ENCODE measurements at regions not wholly inside any gene's neighbourhood (a gene's known extent, or its start where the extent isn't known, plus 50 kb on each side); places are given as distances from the start of the nearest gene placed in this dataset.
"Not testable (repeated sequence)": the region's sequence is repeated elsewhere in the genome, so short reads cannot be mapped to it uniquely, and the experiment has no call there.

- FAIRE-seq; H3K14ac ChIP-seq (ENCODE audit: insufficient read length); H3K56ac ChIP-seq (replicated peaks; ENCODE audit: insufficient read length, low read depth, low read length); H3K18ac ChIP-seq (ENCODE audit: extremely low read depth, low read length); H2AFZ ChIP-seq (ENCODE audit: low read length); H3K4me1 ChIP-seq (replicated peaks in 1 of 4; ENCODE audit: control insufficient read depth in 3 of 4, insufficient read depth in 4 of 4, low read length in 3 of 4); H2BK12ac ChIP-seq (ENCODE audit: low read depth, low read length); H4K20me1 ChIP-seq (replicated peaks in 1 of 2; ENCODE audit: control insufficient read depth in 1 of 2, insufficient read depth in 2 of 2, low read length in 2 of 2); H3K79me1 ChIP-seq (ENCODE audit: low read depth, low read length); H2BK5ac ChIP-seq (ENCODE audit: low read depth, low read length); H2AK5ac ChIP-seq (ENCODE audit: low read depth, low read length); H3K27me3 ChIP-seq (replicated peaks in 1 of 4; ENCODE audit: control insufficient read depth in 3 of 4, extremely low read depth in 1 of 4, insufficient read depth in 3 of 4, low read length in 3 of 4); H2BK20ac ChIP-seq (ENCODE audit: low read length); H3K23ac ChIP-seq (ENCODE audit: insufficient read length); H4K5ac ChIP-seq (ENCODE audit: insufficient read length, low read depth, low read length); H3K36me3 ChIP-seq (ENCODE audit: control insufficient read depth in 2 of 4, insufficient read depth in 4 of 4, low read length in 3 of 4); H2BK120ac ChIP-seq (replicated peaks; ENCODE audit: low read depth, low read length); H4K91ac ChIP-seq (replicated peaks; ENCODE audit: insufficient read length, low read length); H3K9me3 ChIP-seq (ENCODE audit: insufficient read depth in 2 of 2, low read depth in 1 of 2, low read length in 1 of 2); H4K8ac ChIP-seq (ENCODE audit: extremely low read depth, insufficient read depth, low read length); H3K23me2 ChIP-seq (ENCODE audit: low read depth, low read length); H3K27ac ChIP-seq (ENCODE audit: low read depth, low read length); H2BK15ac ChIP-seq (ENCODE audit: low read length); CTCF ChIA-PET (ENCODE audit: partially characterized antibody); H3K4ac ChIP-seq (replicated peaks; ENCODE audit: insufficient read length, low read depth, low read length): not testable (repeated sequence)
- DNase-seq (ENCODE audit: low read depth in 1 of 2, low spot score in 2 of 2), result peak in 1 of 2 experiments; percentile 83
- Histone ChIP-seq H3K4me3 (ENCODE audit: extremely low read depth in 1 of 4, insufficient read depth in 2 of 4, low read depth in 3 of 4, low read length in 4 of 4) (peak overlapping the region; percentile 57 to 74 (median 64)), H3K9ac (replicated peaks in 1 of 4; ENCODE audit: extremely low read depth in 1 of 4, low read depth in 3 of 4, low read length in 3 of 4) (peak overlapping the region in 1 of 4 experiments; percentile 49; a peak in 2 of 7 replicates), H3K4me2 (ENCODE audit: insufficient read depth in 1 of 2, low read depth in 2 of 2, low read length in 2 of 2) (peak overlapping the region; percentile 28 to 65), H3K79me2 (ENCODE audit: control insufficient read depth in 1 of 2, insufficient read depth in 2 of 2, low read length in 2 of 2) (peaks cover 0 to 17% of the 10 kb centered on the region in 2 experiments; a peak in 2 of 4 replicates)
- WGBS, 2 experiments (ENCODE audit: extremely low coverage in 1 of 2, insufficient coverage in 1 of 2, insufficient read length in 1 of 2, insufficient replicate concordance in 2 of 2, low coverage in 1 of 2, low lambda C conversion rate in 2 of 2, missing lambda C conversion rate in 1 of 2), result 6% methylated on average over 44 of the region's 72 CpGs; no CpG with 5 or more reads in 1 of the 2 experiments
- TF ChIP-seq NRF1 (IDR thresholded peaks at IDR 0.05; ENCODE audit: low read depth, low read length), result peak; percentile 60
- TF ChIP-seq PHF8 (conservative IDR thresholded peaks at IDR 0.05; ENCODE audit: low read depth, low read length), result peak; percentile 60
- TF ChIP-seq KDM4A (IDR thresholded peaks at IDR 0.05; ENCODE audit: low read depth, low read length, severe bottlenecking), result peak; percentile 67
- POLR2A ChIA-PET (ENCODE audit: partially characterized antibody), result interaction anchor here (1.0 kb wide), 1 partner anchor 127 kb away, joined by 3 read pairs; no protein-coding TSS in a partner anchor
These were observed 53.4 kb downstream of the VPREB1 start for GRCh38 chr22:22297794-22298653.

All from H1 (cell line).